H1 (cell line): ENCODE measurements at regions not wholly inside any gene's neighbourhood (a gene's known extent, or its start where the extent isn't known, plus 50 kb on each side); places are given as distances from the start of the nearest gene placed in this dataset.

ENCODE experiments used
- CTCF ChIA-PET: fragments of 300-600 bp; sonication (Branson Sonifier 250); formaldehyde crosslinking; loops from one replicate; lab custom pipeline; 2021; ENCODE audit not compliant: partially characterized antibody; lab: Charles Lee
- POLR2A ChIA-PET: fragments of 300-600 bp; sonication (Branson Sonifier 250); formaldehyde crosslinking; loops from one replicate; lab custom pipeline; 2021; ENCODE audit warnings: inconsistent platforms; ENCODE audit not compliant: partially characterized antibody; lab: Charles Lee
- DNase-seq, 2 experiments: peaks; one replicate each; pipeline versions ENCODE4 v3.0.0 to v3.0.0-alpha.2; 2010 to 2022; ENCODE audit warnings: low spot score in 2 of 2, low read depth in 1 of 2, mixed read lengths in 1 of 2
- FAIRE-seq: peaks from 2 replicates; lab custom pipeline; 2011; peaks lifted over from hg19 to GRCh38; lab: Jason Lieb, UNC
- H2AFZ ChIP-seq: 2 replicates; pipeline ENCODE4 v1.8.1; 2012; ENCODE audit warnings: low read length, inconsistent platforms
- H2AK5ac ChIP-seq: 2 replicates; pipeline ENCODE4 v1.6.1; 2013; ENCODE audit warnings: low read depth, low read length
- H2BK120ac ChIP-seq: replicated peaks from 2 replicates; pipeline ENCODE3; 2013; ENCODE audit warnings: low read depth, low read length, inconsistent platforms
- H2BK12ac ChIP-seq: 2 replicates; pipeline ENCODE4 v1.6.1; 2013; ENCODE audit warnings: low read depth, low read length
- H2BK15ac ChIP-seq: 2 replicates; pipeline ENCODE4 v1.6.1; 2013; ENCODE audit warnings: low read length
- H2BK20ac ChIP-seq: 2 replicates; pipeline ENCODE4 v1.6.1; 2013; ENCODE audit warnings: low read length
- H2BK5ac ChIP-seq: 2 replicates; pipeline ENCODE4 v1.6.1; 2013; ENCODE audit warnings: low read depth, low read length
- H3K14ac ChIP-seq: 2 replicates; pipeline ENCODE4 v1.6.1; 2013; ENCODE audit warnings: inconsistent platforms; ENCODE audit not compliant: insufficient read length
- H3K18ac ChIP-seq: 2 replicates; pipeline ENCODE4 v1.6.1; 2013; ENCODE audit warnings: low read length; ENCODE audit errors: extremely low read depth
- H3K23ac ChIP-seq: 2 replicates; pipeline ENCODE4 v1.6.1; 2013; ENCODE audit warnings: inconsistent platforms; ENCODE audit not compliant: insufficient read length
- H3K23me2 ChIP-seq: 2 replicates; pipeline ENCODE4 v1.6.1; 2013; ENCODE audit warnings: low read depth, low read length
- H3K27ac ChIP-seq: 2 replicates; pipeline ENCODE4 v1.6.1; 2011; ENCODE audit warnings: low read depth, low read length, inconsistent platforms
- H3K27me3 ChIP-seq, 4 experiments: replicated peaks in 1 of 4; 1 replicate in 1 of 4; 2 replicates in 3 of 4; pipeline versions ENCODE4 v1.6.1 to v1.8.1; 2011 to 2013; ENCODE audit warnings: low read length in 3 of 4, mild to moderate bottlenecking in 3 of 4, inconsistent platforms in 2 of 4, mixed read lengths in 2 of 4, moderate library complexity in 1 of 4; ENCODE audit not compliant: control insufficient read depth in 3 of 4, insufficient read depth in 3 of 4; ENCODE audit errors: extremely low read depth in 1 of 4
- H3K36me3 ChIP-seq, 4 experiments: 2 replicates each; pipeline versions ENCODE4 v1.6.1 to v1.8.1; 2011 to 2013; ENCODE audit warnings: mild to moderate bottlenecking in 4 of 4, low read length in 3 of 4, moderate library complexity in 2 of 4, control low read depth in 1 of 4, inconsistent platforms in 1 of 4; ENCODE audit not compliant: insufficient read depth in 4 of 4, control insufficient read depth in 2 of 4
- H3K4ac ChIP-seq: replicated peaks from 2 replicates; pipeline ENCODE3; 2013; ENCODE audit warnings: low read length, low read depth, mixed read lengths, inconsistent platforms; ENCODE audit not compliant: insufficient read length
- H3K4me1 ChIP-seq, 4 experiments: replicated peaks in 1 of 4; 1 replicate in 1 of 4; 2 replicates in 3 of 4; pipeline versions ENCODE4 v1.6.1 to v1.8.1; 2011 to 2013; ENCODE audit warnings: low read length in 3 of 4, inconsistent platforms in 2 of 4, mixed read lengths in 1 of 4; ENCODE audit not compliant: insufficient read depth in 4 of 4, control insufficient read depth in 3 of 4
- H3K4me2 ChIP-seq, 2 experiments: 2 replicates each; pipeline versions ENCODE4 v1.6.1 to v1.8.1; 2011 to 2013; ENCODE audit warnings: low read depth in 2 of 2, low read length in 2 of 2, control low read depth in 1 of 2, inconsistent platforms in 1 of 2, mild to moderate bottlenecking in 1 of 2; ENCODE audit not compliant: insufficient read depth in 1 of 2
- H3K4me3 ChIP-seq, 4 experiments: fragments of 200-600, 300-600 bp in 1 of 4; sonication (generic), shearing (Covaris generic), sonication (Bioruptor Twin) in 1 of 4; 2 replicates each; pipeline versions ENCODE4 v1.5.1 to v1.8.1; 2011 to 2016; ENCODE audit warnings: low read length in 4 of 4, low read depth in 3 of 4, control low read depth in 2 of 4, inconsistent platforms in 2 of 4, mild to moderate bottlenecking in 2 of 4, mixed read lengths in 1 of 4, moderate library complexity in 1 of 4; ENCODE audit not compliant: insufficient read depth in 2 of 4; ENCODE audit errors: extremely low read depth in 1 of 4
- H3K56ac ChIP-seq: replicated peaks from 2 replicates; pipeline ENCODE3; 2013; ENCODE audit warnings: low read depth, mild to moderate bottlenecking, mixed read lengths, low read length, inconsistent platforms; ENCODE audit not compliant: insufficient read length
- H3K79me1 ChIP-seq: 2 replicates; pipeline ENCODE4 v1.6.1; 2013; ENCODE audit warnings: low read depth, low read length, control low read depth
- H3K79me2 ChIP-seq, 2 experiments: 2 replicates each; pipeline versions ENCODE4 v1.6.1 to v1.8.1; 2012 to 2013; ENCODE audit warnings: low read length in 2 of 2, mild to moderate bottlenecking in 2 of 2, inconsistent platforms in 1 of 2; ENCODE audit not compliant: insufficient read depth in 2 of 2, control insufficient read depth in 1 of 2
- H3K9ac ChIP-seq, 4 experiments: replicated peaks in 1 of 4; 1 replicate in 1 of 4; 2 replicates in 3 of 4; pipeline versions ENCODE4 v1.6.1 to v1.8.1; 2011 to 2013; ENCODE audit warnings: low read depth in 3 of 4, low read length in 3 of 4, control low read depth in 2 of 4, mild to moderate bottlenecking in 2 of 4, moderate library complexity in 2 of 4, inconsistent platforms in 1 of 4; ENCODE audit errors: extremely low read depth in 1 of 4
- H3K9me3 ChIP-seq, 2 experiments: 2 replicates each; pipeline versions ENCODE4 v1.6.1 to v1.8.1; 2012 to 2013; ENCODE audit warnings: mild to moderate bottlenecking in 2 of 2, moderate library complexity in 2 of 2, control low read depth in 1 of 2, inconsistent platforms in 1 of 2, low read depth in 1 of 2, low read length in 1 of 2, mixed read lengths in 1 of 2; ENCODE audit not compliant: insufficient read depth in 2 of 2
- H4K20me1 ChIP-seq, 2 experiments: replicated peaks in 1 of 2; 2 replicates each; pipeline versions ENCODE3 to v1.8.1; 2011 to 2013; ENCODE audit warnings: inconsistent platforms in 2 of 2, low read length in 2 of 2, mild to moderate bottlenecking in 1 of 2; ENCODE audit not compliant: insufficient read depth in 2 of 2, control insufficient read depth in 1 of 2
- H4K5ac ChIP-seq: 2 replicates; pipeline ENCODE4 v1.6.1; 2013; ENCODE audit warnings: low read length, low read depth, mixed read lengths, inconsistent platforms; ENCODE audit not compliant: insufficient read length
- H4K8ac ChIP-seq: 2 replicates; pipeline ENCODE4 v1.8.0; 2013; ENCODE audit warnings: mild to moderate bottlenecking, moderate library complexity, low read length, inconsistent platforms; ENCODE audit not compliant: insufficient read depth; ENCODE audit errors: extremely low read depth
- H4K91ac ChIP-seq: replicated peaks from 2 replicates; pipeline ENCODE3; 2013; ENCODE audit warnings: low read length, mixed read lengths, inconsistent platforms; ENCODE audit not compliant: insufficient read length
- BCL11A ChIP-seq, 2 experiments: IDR thresholded peaks; one replicate each; pipeline ENCODE4 v1.6.1; 2011; ENCODE audit warnings: low read depth in 2 of 2, low read length in 2 of 2, mild to moderate bottlenecking in 2 of 2
- CHD1 ChIP-seq: IDR thresholded peaks from 2 replicates; pipeline ENCODE4 v1.6.1; 2012; ENCODE audit warnings: low read depth, low read length, improper control_type of control experiment
- CHD2 ChIP-seq: IDR thresholded peaks from 2 replicates; pipeline ENCODE4 v1.6.1; 2012; ENCODE audit warnings: low read length, improper control_type of control experiment
- EP300 ChIP-seq, 2 experiments: IDR thresholded peaks; 1 replicate in 1 of 2; 2 replicates in 1 of 2; pipeline ENCODE4 v1.6.1; 2011 to 2012; ENCODE audit warnings: low read depth in 2 of 2, low read length in 2 of 2, mild to moderate bottlenecking in 2 of 2, borderline replicate concordance in 1 of 2, inconsistent platforms in 1 of 2, moderate library complexity in 1 of 2
- GTF2F1 ChIP-seq: IDR thresholded peaks from 2 replicates; pipeline ENCODE4 v1.6.1; 2012; ENCODE audit warnings: low read depth, low read length, improper control_type of control experiment, borderline replicate concordance
- JUN ChIP-seq: IDR thresholded peaks from 2 replicates; pipeline ENCODE4 v1.6.1; 2011; ENCODE audit warnings: low read depth, mild to moderate bottlenecking, improper control_type of control experiment, low read length
- NRF1 ChIP-seq: IDR thresholded peaks from 2 replicates; pipeline ENCODE4 v1.6.1; 2011; ENCODE audit warnings: mild to moderate bottlenecking, low read depth, low read length, improper control_type of control experiment
- POU5F1 ChIP-seq: IDR thresholded peaks from 2 replicates; pipeline ENCODE4 v1.6.1; 2011; ENCODE audit warnings: low read depth, mild to moderate bottlenecking, low read length, moderate library complexity
- RNF2 ChIP-seq: fragments of 200-900, 300-1000 bp; sonication (generic); IDR thresholded peaks from 2 replicates; pipeline ENCODE4 v1.7.1; 2016; ENCODE audit warnings: borderline replicate concordance, low read depth, mild to moderate bottlenecking, antibody characterized with exemption, low read length; ENCODE audit not compliant: poor library complexity, severe bottlenecking; ENCODE audit errors: missing control alignments
- SAP30 ChIP-seq: fragments of 300-600 bp; sonication (generic); IDR thresholded peaks from 2 replicates; pipeline ENCODE4 v1.7.1; 2012; ENCODE audit warnings: low read length, moderate library complexity, mild to moderate bottlenecking, inconsistent platforms; ENCODE audit not compliant: insufficient read depth, insufficient replicate concordance
- SRF ChIP-seq: IDR thresholded peaks from 2 replicates; pipeline ENCODE4 v1.6.1; 2011; ENCODE audit warnings: mild to moderate bottlenecking, low read depth, low read length, moderate library complexity
- WGBS, 2 experiments: shearing (Covaris generic) in 1 of 2; methylation state at CpG; one replicate each; pipeline versions ENCODE4 v1.1.6 to v1.1.7; 2013 to 2015; ENCODE audit warnings: low lambda C conversion rate in 2 of 2, mixed read lengths in 2 of 2, inconsistent platforms in 1 of 2, low coverage in 1 of 2, missing lambda C conversion rate in 1 of 2; ENCODE audit not compliant: insufficient replicate concordance in 2 of 2, insufficient coverage in 1 of 2, insufficient read length in 1 of 2; ENCODE audit errors: extremely low coverage in 1 of 2, missing lambda C conversion rate in 1 of 2; 5-methylcytosine and 5-hydroxymethylcytosine counted together
- TF ChIP-seq, protein P1 (sequence below): IDR thresholded peaks from 2 replicates; pipeline ENCODE4 v1.6.1; 2012; ENCODE audit warnings: low read length, inconsistent platforms

DNA sequence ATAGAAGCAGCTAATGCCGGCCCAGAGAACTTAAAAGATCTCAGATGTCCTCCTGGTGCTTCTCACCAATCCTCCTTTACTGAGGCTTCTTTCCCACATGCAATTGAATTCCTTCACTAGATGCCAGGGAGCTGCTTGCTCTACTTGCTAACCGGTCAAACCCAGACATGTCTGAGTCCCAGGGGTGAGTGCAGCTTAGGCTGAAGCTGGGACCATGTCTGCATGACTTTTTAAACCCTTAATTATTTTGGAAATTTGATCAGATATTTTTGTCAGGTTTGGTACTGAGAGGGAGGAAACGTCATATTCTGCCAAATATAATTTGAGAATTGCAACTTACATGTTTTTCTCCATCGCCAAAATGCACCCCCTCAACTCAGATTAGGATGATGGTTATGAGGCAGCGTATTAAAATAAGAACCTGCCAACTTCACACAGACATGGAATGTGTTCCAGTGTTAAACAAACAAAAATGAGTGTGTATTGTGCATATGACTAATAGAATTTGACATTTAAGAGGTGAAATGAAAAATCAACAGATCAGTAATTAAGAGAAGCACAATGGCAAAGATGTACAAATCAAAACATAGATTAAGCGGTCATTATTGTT, 529.5 kb downstream of the ETS1 start:
- Histone ChIP-seq H2AFZ (no peak overlapping the region), H2BK120ac (no peak overlapping the region), H3K27me3 (no peaks in the 10 kb centered on the region), H3K23me2 (no peaks in the 10 kb centered on the region), H3K9me3 (no peaks in the 10 kb centered on the region), H3K9ac (no peak overlapping the region), H4K5ac (no peak overlapping the region), H3K14ac (no peak overlapping the region), H2BK20ac (no peak overlapping the region), H3K23ac (no peak overlapping the region), H2BK15ac (no peak overlapping the region), H3K4me2 (no peak overlapping the region), H3K4me1 (no peaks in the 10 kb centered on the region), H3K79me2 (no peaks in the 10 kb centered on the region), H4K91ac (no peak overlapping the region), H3K36me3 (no peaks in the 10 kb centered on the region), H4K8ac (no peak overlapping the region), H3K4me3 (no peak overlapping the region), H2BK5ac (no peak overlapping the region), H3K4ac (no peak overlapping the region), H3K18ac (no peak overlapping the region), H3K27ac (no peak overlapping the region), H2BK12ac (no peak overlapping the region), H3K56ac (no peak overlapping the region), H4K20me1 (no peaks in the 10 kb centered on the region), H2AK5ac (no peak overlapping the region), H3K79me1 (no peaks in the 10 kb centered on the region)
- DNase-seq, result no peak
- 90% methylated on average over 6 of the region's 6 CpGs; no CpG with 5 or more reads in 1 of the 2 experiments for WGBS, 2 experiments
- POLR2A ChIA-PET, result no interaction called here
- CTCF ChIA-PET, result interaction anchor here (1.1 to 1.2 kb wide), 2 partner anchors 100 to 134 kb away, joined by 3 read pairs; no protein-coding TSS in a partner anchor
- FAIRE-seq, result no peak
- TF ChIP-seq JUN (no peak), CHD2 (no peak), GTF2F1 (no peak), BCL11A (IDR thresholded peaks at IDR 0.05; ENCODE audit: low read depth in 2 of 2, low read length in 2 of 2) (no peak), CHD1 (no peak), NRF1 (no peak), RNF2 (no peak), SAP30 (no peak), EP300 (IDR thresholded peaks at IDR 0.05; ENCODE audit: borderline replicate concordance in 1 of 2, low read depth in 2 of 2, low read length in 2 of 2) (no peak), POU5F1 (no peak), SRF (no peak)
- TF ChIP-seq, protein P1, sequence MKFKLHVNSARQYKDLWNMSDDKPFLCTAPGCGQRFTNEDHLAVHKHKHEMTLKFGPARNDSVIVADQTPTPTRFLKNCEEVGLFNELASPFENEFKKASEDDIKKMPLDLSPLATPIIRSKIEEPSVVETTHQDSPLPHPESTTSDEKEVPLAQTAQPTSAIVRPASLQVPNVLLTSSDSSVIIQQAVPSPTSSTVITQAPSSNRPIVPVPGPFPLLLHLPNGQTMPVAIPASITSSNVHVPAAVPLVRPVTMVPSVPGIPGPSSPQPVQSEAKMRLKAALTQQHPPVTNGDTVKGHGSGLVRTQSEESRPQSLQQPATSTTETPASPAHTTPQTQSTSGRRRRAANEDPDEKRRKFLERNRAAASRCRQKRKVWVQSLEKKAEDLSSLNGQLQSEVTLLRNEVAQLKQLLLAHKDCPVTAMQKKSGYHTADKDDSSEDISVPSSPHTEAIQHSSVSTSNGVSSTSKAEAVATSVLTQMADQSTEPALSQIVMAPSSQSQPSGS, result no peak
